ENCODE measurements at regions not wholly inside any gene's neighbourhood (a gene's known extent, or its start where the extent isn't known, plus 50 kb on each side); places are given as distances from the start of the nearest gene placed in this dataset.
"Not testable (repeated sequence)": the region's sequence is repeated elsewhere in the genome, so short reads cannot be mapped to it uniquely, and the experiment has no call there.

DNA sequence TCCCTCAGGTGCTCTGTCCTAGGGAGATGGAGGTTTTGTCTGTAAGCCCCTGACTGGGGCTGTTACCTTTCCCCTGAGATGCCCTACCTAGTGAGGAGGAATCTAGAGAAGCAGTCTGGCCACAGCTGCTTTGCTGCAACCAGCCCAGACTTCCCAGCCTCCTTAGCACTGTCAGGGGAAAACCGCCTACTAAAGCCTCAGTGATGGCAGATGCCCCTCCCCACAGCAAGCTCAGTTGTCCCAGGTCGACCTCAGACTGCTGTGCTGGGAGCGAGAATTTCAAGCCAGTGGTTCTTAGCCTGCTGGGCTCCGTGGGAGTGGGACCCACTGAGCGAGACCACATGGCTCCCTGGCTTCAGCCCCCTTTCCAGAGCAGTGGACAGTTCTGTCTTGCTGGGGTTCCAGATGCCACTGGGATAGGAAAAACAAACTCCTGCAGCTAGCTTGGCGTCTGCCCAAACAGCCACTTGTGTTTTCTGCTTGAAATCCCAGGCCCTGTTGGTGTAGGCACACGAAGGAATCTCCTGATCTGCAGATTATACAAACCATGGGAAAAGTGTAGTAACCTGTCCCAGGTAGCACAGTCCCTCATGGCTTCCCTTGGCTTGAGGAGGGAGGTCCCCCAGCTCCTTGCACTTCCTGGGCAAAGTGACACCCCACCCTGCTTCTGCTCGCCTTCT is 146.4 kb upstream of the PROKR2 start:
- no peak for DNase-seq
- 54 to 66% (median 57%) methylated on average over 8 of the region's 8 CpGs for WGBS, 3 donors
- ATAC-seq: no peak

DNA sequence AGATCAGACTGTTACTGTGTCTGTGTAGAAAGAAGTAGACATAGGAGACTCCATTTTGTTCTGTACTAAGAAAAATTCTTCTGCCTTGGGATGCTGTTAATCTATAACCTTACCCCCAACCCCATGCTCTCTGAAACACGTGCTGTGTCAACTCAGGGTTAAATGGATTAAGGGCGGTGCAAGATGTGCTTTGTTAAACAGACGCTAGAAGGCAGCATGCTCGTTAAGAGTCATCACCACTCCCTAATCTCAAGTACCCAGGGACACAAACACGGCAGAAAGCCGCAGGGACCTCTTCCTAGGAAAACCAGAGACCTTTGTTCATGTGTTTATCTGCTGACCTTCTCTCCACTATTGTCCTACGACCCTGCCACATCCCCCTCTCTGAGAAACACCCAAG is 137.0 kb upstream of the PROKR2 start:
- H3K27ac ChIP-seq; intact Hi-C loops (cut with DNase I); H3K27me3 ChIP-seq (ENCODE audit: insufficient read depth in 3 of 3, low read length in 2 of 3); H3K9me3 ChIP-seq; H3K4me1 ChIP-seq; DNase-seq; ATAC-seq; H3K4me3 ChIP-seq; H3K36me3 ChIP-seq (ENCODE audit: insufficient read depth in 1 of 2, low read depth in 1 of 2): not testable (repeated sequence)
- 38 to 47% (median 43%) methylated on average over 7 of the region's 7 CpGs for WGBS, 3 donors

More for the DNA sequence above, 146.4 kb upstream of the PROKR2 start:
- Histone ChIP-seq H3K4me1 (no peaks in the 10 kb centered on the region), H3K4me3 (no peak overlapping the region), H3K36me3 (ENCODE audit: insufficient read depth in 1 of 2, low read depth in 1 of 2) (no peaks in the 10 kb centered on the region), H3K27ac (no peak overlapping the region), H3K27me3 (ENCODE audit: insufficient read depth in 3 of 3, low read length in 2 of 3) (peaks cover 0 to 3% (median 0%) of the 10 kb centered on the region in 3 donors), H3K9me3 (peaks cover 5% of the 10 kb centered on the region)
- intact Hi-C loops (cut with DNase I): no loop called here
- TF ChIP-seq, protein P1, sequence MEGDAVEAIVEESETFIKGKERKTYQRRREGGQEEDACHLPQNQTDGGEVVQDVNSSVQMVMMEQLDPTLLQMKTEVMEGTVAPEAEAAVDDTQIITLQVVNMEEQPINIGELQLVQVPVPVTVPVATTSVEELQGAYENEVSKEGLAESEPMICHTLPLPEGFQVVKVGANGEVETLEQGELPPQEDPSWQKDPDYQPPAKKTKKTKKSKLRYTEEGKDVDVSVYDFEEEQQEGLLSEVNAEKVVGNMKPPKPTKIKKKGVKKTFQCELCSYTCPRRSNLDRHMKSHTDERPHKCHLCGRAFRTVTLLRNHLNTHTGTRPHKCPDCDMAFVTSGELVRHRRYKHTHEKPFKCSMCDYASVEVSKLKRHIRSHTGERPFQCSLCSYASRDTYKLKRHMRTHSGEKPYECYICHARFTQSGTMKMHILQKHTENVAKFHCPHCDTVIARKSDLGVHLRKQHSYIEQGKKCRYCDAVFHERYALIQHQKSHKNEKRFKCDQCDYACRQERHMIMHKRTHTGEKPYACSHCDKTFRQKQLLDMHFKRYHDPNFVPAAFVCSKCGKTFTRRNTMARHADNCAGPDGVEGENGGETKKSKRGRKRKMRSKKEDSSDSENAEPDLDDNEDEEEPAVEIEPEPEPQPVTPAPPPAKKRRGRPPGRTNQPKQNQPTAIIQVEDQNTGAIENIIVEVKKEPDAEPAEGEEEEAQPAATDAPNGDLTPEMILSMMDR (IDR thresholded peaks at IDR 0.05): no peak

DNA sequence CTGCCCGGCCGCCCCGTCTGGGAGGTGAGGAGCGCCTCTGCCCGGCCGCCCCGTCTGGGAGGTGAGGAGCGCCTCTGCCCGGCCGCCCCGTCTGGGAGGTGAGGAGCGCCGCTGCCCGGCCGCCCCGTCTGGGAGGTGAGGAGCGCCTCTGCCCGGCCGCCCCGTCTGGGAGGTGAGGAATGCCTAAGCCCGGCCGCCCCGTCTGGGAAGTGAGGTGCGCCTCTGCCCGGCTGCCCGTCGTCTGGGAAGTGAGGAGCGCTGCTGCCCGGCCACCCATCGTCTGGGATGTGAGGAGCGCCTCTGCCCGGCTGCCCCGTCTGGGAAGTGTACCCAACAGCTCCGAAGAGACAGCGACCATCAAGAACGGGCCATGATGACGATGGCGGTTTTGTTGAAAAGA is 136.6 kb upstream of the PROKR2 start:
- H3K9me3 ChIP-seq; H3K27ac ChIP-seq; intact Hi-C loops (cut with DNase I); ATAC-seq; H3K36me3 ChIP-seq (ENCODE audit: insufficient read depth in 1 of 2, low read depth in 1 of 2); DNase-seq; H3K4me1 ChIP-seq; H3K4me3 ChIP-seq; H3K27me3 ChIP-seq (ENCODE audit: insufficient read depth in 3 of 3, low read length in 2 of 3): not testable (repeated sequence)
- 96 to 99% (median 98%) methylated on average over 18 to 38 of the region's 38 CpGs for WGBS, 3 donors

DNA sequence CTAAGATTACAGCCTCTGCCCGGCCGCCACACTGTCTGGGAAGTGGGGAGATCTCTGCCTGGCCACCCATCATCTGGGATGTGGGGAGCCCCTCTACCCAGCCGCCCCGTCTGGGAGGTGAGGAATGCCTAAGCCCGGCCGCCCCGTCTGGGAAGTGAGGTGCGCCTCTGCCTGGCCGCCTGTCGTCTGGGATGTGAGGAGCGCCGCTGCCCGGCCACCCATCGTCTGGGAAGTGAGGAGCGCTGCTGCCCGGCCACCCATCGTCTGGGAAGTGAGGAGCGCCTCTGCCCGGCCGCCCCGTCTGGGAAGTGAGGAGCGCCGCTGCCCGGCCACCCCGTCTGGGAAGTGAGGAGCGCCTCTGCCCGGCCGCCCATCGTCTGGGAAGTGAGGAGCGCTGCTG is 135.9 kb upstream of the PROKR2 start:
- ATAC-seq, DNase-seq: not testable (repeated sequence)

DNA sequence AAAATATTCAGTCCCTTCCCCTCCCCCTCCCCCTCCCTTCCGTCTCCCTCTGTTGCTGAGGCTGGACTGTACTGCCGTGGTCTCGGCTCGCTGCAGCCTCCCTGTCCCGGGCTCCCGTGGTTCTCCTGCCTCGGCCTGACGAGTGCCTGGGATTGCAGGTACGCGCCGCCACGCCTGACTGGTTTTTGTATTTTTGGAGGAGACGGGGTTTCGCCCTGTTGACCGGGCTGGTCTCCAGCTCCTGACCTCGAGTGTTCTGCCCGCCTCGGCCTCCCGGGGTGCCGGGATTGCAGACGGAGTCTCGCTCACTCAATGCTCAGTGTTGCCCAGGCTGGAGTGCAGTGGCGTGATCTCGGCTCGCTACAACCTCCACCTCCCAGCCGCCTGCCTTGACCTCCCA is 135.5 kb upstream of the PROKR2 start:
- H3K4me1 ChIP-seq; H3K27ac ChIP-seq; H3K36me3 ChIP-seq (ENCODE audit: insufficient read depth in 1 of 2, low read depth in 1 of 2); ATAC-seq; H3K27me3 ChIP-seq (ENCODE audit: insufficient read depth in 3 of 3, low read length in 2 of 3); H3K9me3 ChIP-seq; DNase-seq; H3K4me3 ChIP-seq; intact Hi-C loops (cut with DNase I): not testable (repeated sequence)
- WGBS, 3 donors: 88 to 91% (median 91%) methylated on average over 20 to 26 of the region's 26 CpGs

More for the DNA sequence above, 135.9 kb upstream of the PROKR2 start:
- intact Hi-C loops (cut with DNase I); H3K4me1 ChIP-seq; H3K4me3 ChIP-seq; H3K27me3 ChIP-seq (ENCODE audit: insufficient read depth in 3 of 3, low read length in 2 of 3); H3K27ac ChIP-seq; H3K36me3 ChIP-seq (ENCODE audit: insufficient read depth in 1 of 2, low read depth in 1 of 2); H3K9me3 ChIP-seq: not testable (repeated sequence)
- WGBS, 3 donors: 95 to 97% (median 96%) methylated on average over 16 to 28 of the region's 30 CpGs

DNA sequence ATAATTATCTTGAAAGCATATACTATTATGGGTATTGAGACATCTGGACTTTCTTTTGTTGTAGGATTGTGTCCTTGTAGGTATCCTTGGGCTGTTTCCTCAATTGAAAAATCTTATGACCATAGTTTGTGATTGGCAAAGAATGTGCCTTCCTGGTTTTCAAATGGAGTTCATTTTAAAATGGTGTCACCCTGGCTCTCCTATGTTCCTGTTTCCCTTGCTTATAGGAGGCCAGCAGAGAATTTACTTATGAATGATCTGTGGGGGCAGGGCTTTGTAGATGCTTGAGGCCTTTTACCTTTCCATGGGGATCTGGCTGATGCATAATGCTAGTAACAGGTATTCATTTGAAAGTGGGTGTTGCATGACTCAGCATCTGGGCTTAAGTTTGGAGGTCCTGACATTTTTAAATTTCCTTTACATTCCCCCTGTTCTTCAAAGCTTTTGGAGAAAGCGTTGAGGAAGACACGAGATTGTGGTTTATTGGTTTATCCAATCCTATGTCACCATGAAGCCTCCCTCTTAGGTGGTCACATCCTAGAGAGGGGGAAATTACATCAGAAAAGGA is 135.0 kb upstream of the PROKR2 start:
- Histone ChIP-seq H3K36me3 (ENCODE audit: insufficient read depth in 1 of 2, low read depth in 1 of 2) (no peaks in the 10 kb centered on the region), H3K27me3 (ENCODE audit: insufficient read depth in 3 of 3, low read length in 2 of 3) (no peaks in the 10 kb centered on the region), H3K27ac (no peak overlapping the region), H3K9me3 (no peaks in the 10 kb centered on the region), H3K4me3 (no peak overlapping the region), H3K4me1 (no peaks in the 10 kb centered on the region)
- WGBS, 3 donors: 89 to 92% (median 89%) methylated on average over 2 of the region's 2 CpGs
- ATAC-seq: no peak
- TF ChIP-seq, protein P1 (IDR thresholded peaks at IDR 0.05): no peak
- no peak for DNase-seq
- intact Hi-C loops (cut with DNase I): no loop called here
